ENCODE measurements at regions not wholly inside any gene's neighbourhood (a gene's known extent, or its start where the extent isn't known, plus 50 kb on each side); places are given as distances from the start of the nearest gene placed in this dataset.
A peak's percentile ranks its signal among the peaks of the same experiment; 100 is the strongest.

GRCh38 chr21:36555199-36555800, 75.4 kb upstream of the CLDN14 start:
- no peak for DNase-seq (ENCODE audit: low read depth)

- DNase-seq (ENCODE audit: low read depth): no peak
These were observed 77.4 kb upstream of the CLDN14 start for GRCh38 chr21:36557316-36557715.

- no peak for DNase-seq (ENCODE audit: low read depth)
These were observed 81.1 kb upstream of the CLDN14 start for GRCh38 chr21:36560933-36561575.

- DNase-seq (ENCODE audit: low read depth): no peak
These were observed 83.5 kb upstream of the CLDN14 start for GRCh38 chr21:36563341-36563926.

GRCh38 chr21:36564647-36565046, 84.7 kb upstream of the CLDN14 start:
- DNase-seq (ENCODE audit: low read depth): no peak

- DNase-seq (ENCODE audit: low read depth): no peak
These were observed 85.6 kb upstream of the CLDN14 start for GRCh38 chr21:36565540-36565939.

GRCh38 chr21:36566644-36567043, 86.7 kb upstream of the CLDN14 start:
- DNase-seq (ENCODE audit: low read depth): no peak

GRCh38 chr21:36567216-36567885, 87.4 kb upstream of the CLDN14 start:
- no peak for DNase-seq (ENCODE audit: low read depth)

- no peak for DNase-seq (ENCODE audit: low read depth)
These were observed 89.6 kb upstream of the CLDN14 start for GRCh38 chr21:36569511-36569910.

GRCh38 chr21:36571556-36571955, 91.6 kb upstream of the CLDN14 start:
- no peak for DNase-seq (ENCODE audit: low read depth)

GRCh38 chr21:36572039-36572438, 92.1 kb upstream of the CLDN14 start:
- DNase-seq (ENCODE audit: low read depth): no peak

- DNase-seq (ENCODE audit: low read depth): no peak
These were observed 95.4 kb upstream of the CLDN14 start for GRCh38 chr21:36575306-36575705.

- no peak for DNase-seq (ENCODE audit: low read depth)
These were observed 96.5 kb upstream of the CLDN14 start for GRCh38 chr21:36576441-36576840.

- no peak for DNase-seq (ENCODE audit: low read depth)
These were observed 100.0 kb upstream of the CLDN14 start for GRCh38 chr21:36579898-36580297.

GRCh38 chr21:36582271-36582670, 102.3 kb upstream of the CLDN14 start:
- no peak for DNase-seq (ENCODE audit: low read depth)

- DNase-seq (ENCODE audit: low read depth): no peak
These were observed 103.7 kb upstream of the CLDN14 start for GRCh38 chr21:36583591-36583990.

GRCh38 chr21:36584980-36585940, 105.3 kb upstream of the CLDN14 start:
- no peak for DNase-seq (ENCODE audit: low read depth)

GRCh38 chr21:36587388-36587787, 107.5 kb upstream of the CLDN14 start:
- DNase-seq (ENCODE audit: low read depth): no peak

- DNase-seq (ENCODE audit: low read depth): peak; percentile 38
These were observed 109.5 kb upstream of the SIM2 start for GRCh38 chr21:36589352-36589971.

- DNase-seq (ENCODE audit: low read depth): no peak
These were observed 107.5 kb upstream of the SIM2 start for GRCh38 chr21:36591326-36591970.

GRCh38 chr21:36596174-36596573, 102.7 kb upstream of the SIM2 start:
- no peak for DNase-seq (ENCODE audit: low read depth)
